ENCODE measurements at regions not wholly inside any gene's neighbourhood (a gene's known extent, or its start where the extent isn't known, plus 50 kb on each side); places are given as distances from the start of the nearest gene placed in this dataset.

- ChIA-PET CTCF (interaction anchor here (0.6 to 1.1 kb wide), 2 partner anchors 62 to 226 kb away, joined by 3 read pairs; no protein-coding TSS in a partner anchor), POLR2A (no interaction called here)
- no TSS peak for BruUV-seq (replicated peaks)
- DNase-seq (ENCODE audit: unreplicated experiment), result no peak
- peaks cover 24% of the 10 kb centered on the region for H3K4me1 Mint-ChIP-seq (ENCODE audit: insufficient read depth, unreplicated experiment)
- peaks cover 7% of the 10 kb centered on the region for H3K36me3 Mint-ChIP-seq (ENCODE audit: insufficient read depth, unreplicated experiment)
- TF ChIP-seq CTCF (IDR thresholded peaks at IDR 0.05; ENCODE audit: unreplicated experiment), result no peak
- no peaks in the 10 kb centered on the region for H3K27me3 Mint-ChIP-seq (ENCODE audit: insufficient read depth, unreplicated experiment)
- H3K4me3 Mint-ChIP-seq (ENCODE audit: unreplicated experiment), result no peak overlapping the region
- no peaks in the 10 kb centered on the region for H3K9me3 Mint-ChIP-seq (ENCODE audit: unreplicated experiment)
- intact Hi-C loops (cut with micrococcal nuclease), result no loop called here
- H3K27ac Mint-ChIP-seq (ENCODE audit: low read depth, unreplicated experiment), result no peak overlapping the region
These were observed 78.8 kb upstream of the PACRGL start for GRCh38 chr4:20621476-20621875.

GRCh38 chr4:20622701-20623100 is 77.6 kb upstream of the PACRGL start:
- no TSS peak for BruUV-seq (replicated peaks)
- H3K4me3 Mint-ChIP-seq (ENCODE audit: unreplicated experiment), result no peak overlapping the region
- intact Hi-C loops (cut with micrococcal nuclease), result no loop called here
- H3K27ac Mint-ChIP-seq (ENCODE audit: low read depth, unreplicated experiment), result no peak overlapping the region
- TF ChIP-seq CTCF (IDR thresholded peaks at IDR 0.05; ENCODE audit: unreplicated experiment), result no peak
- H3K27me3 Mint-ChIP-seq (ENCODE audit: insufficient read depth, unreplicated experiment), result no peaks in the 10 kb centered on the region
- peaks cover 19% of the 10 kb centered on the region for H3K4me1 Mint-ChIP-seq (ENCODE audit: insufficient read depth, unreplicated experiment)
- ChIA-PET POLR2A (interaction anchor here (0.6 to 1.3 kb wide), 2 partner anchors 16 to 201 kb away, joined by 3 read pairs; no protein-coding TSS in a partner anchor), CTCF (interaction anchor here (1.1 to 1.8 kb wide), 3 partner anchors 19 to 201 kb away, joined by 3 to 6 read pairs (median 4); no protein-coding TSS in a partner anchor)
- no peaks in the 10 kb centered on the region for H3K36me3 Mint-ChIP-seq (ENCODE audit: insufficient read depth, unreplicated experiment)
- no peak for DNase-seq (ENCODE audit: unreplicated experiment)
- no peaks in the 10 kb centered on the region for H3K9me3 Mint-ChIP-seq (ENCODE audit: unreplicated experiment)

GRCh38 chr4:20623939-20624338 is 76.3 kb upstream of the PACRGL start:
- no peak for DNase-seq (ENCODE audit: unreplicated experiment)
- Mint-ChIP-seq H3K27me3 (ENCODE audit: insufficient read depth, unreplicated experiment) (no peaks in the 10 kb centered on the region), H3K9me3 (ENCODE audit: unreplicated experiment) (no peaks in the 10 kb centered on the region), H3K4me3 (ENCODE audit: unreplicated experiment) (no peak overlapping the region), H3K4me1 (ENCODE audit: insufficient read depth, unreplicated experiment) (peaks cover 19% of the 10 kb centered on the region), H3K36me3 (ENCODE audit: insufficient read depth, unreplicated experiment) (no peaks in the 10 kb centered on the region), H3K27ac (ENCODE audit: low read depth, unreplicated experiment) (no peak overlapping the region)
- CTCF ChIA-PET, result interaction anchor here (0.8 to 1.8 kb wide), 2 partner anchors 53 to 60 kb away, joined by 3 to 6 read pairs; no protein-coding TSS in a partner anchor
- TF ChIP-seq CTCF (IDR thresholded peaks at IDR 0.05; ENCODE audit: unreplicated experiment), result no peak
- no TSS peak for BruUV-seq (replicated peaks)
- intact Hi-C loops (cut with micrococcal nuclease), result no loop called here
- POLR2A ChIA-PET, result interaction anchor here (1.0 kb wide), 1 partner anchor 9 kb away, joined by 3 read pairs; no protein-coding TSS in a partner anchor

- no peak for TF ChIP-seq CTCF (IDR thresholded peaks at IDR 0.05; ENCODE audit: unreplicated experiment)
- no peak overlapping the region for H3K4me3 Mint-ChIP-seq (ENCODE audit: unreplicated experiment)
- H3K27ac Mint-ChIP-seq (ENCODE audit: low read depth, unreplicated experiment), result peak overlapping the region; percentile 7
- ChIA-PET CTCF (interaction anchor here (0.5 kb wide), 1 partner anchor 557 kb away, joined by 3 read pairs; no protein-coding TSS in a partner anchor), POLR2A (interaction anchor here (0.6 to 1.1 kb wide), 2 partner anchors 21 to 74 kb away, joined by 4 read pairs; no protein-coding TSS in a partner anchor)
- no peaks in the 10 kb centered on the region for H3K27me3 Mint-ChIP-seq (ENCODE audit: insufficient read depth, unreplicated experiment)
- intact Hi-C loops (cut with micrococcal nuclease), result no loop called here
- H3K36me3 Mint-ChIP-seq (ENCODE audit: insufficient read depth, unreplicated experiment), result no peaks in the 10 kb centered on the region
- peak; percentile 27 for DNase-seq (ENCODE audit: unreplicated experiment)
- no peaks in the 10 kb centered on the region for H3K9me3 Mint-ChIP-seq (ENCODE audit: unreplicated experiment)
- BruUV-seq (replicated peaks), result no TSS peak
- H3K4me1 Mint-ChIP-seq (ENCODE audit: insufficient read depth, unreplicated experiment), result peaks cover 19% of the 10 kb centered on the region
These were observed 75.4 kb upstream of the PACRGL start for GRCh38 chr4:20624793-20625374.
